ENCODE measurements at regions not wholly inside any gene's neighbourhood (a gene's known extent, or its start where the extent isn't known, plus 50 kb on each side); places are given as distances from the start of the nearest gene placed in this dataset.
"Not testable (repeated sequence)": the region's sequence is repeated elsewhere in the genome, so short reads cannot be mapped to it uniquely, and the experiment has no call there.

DNA sequence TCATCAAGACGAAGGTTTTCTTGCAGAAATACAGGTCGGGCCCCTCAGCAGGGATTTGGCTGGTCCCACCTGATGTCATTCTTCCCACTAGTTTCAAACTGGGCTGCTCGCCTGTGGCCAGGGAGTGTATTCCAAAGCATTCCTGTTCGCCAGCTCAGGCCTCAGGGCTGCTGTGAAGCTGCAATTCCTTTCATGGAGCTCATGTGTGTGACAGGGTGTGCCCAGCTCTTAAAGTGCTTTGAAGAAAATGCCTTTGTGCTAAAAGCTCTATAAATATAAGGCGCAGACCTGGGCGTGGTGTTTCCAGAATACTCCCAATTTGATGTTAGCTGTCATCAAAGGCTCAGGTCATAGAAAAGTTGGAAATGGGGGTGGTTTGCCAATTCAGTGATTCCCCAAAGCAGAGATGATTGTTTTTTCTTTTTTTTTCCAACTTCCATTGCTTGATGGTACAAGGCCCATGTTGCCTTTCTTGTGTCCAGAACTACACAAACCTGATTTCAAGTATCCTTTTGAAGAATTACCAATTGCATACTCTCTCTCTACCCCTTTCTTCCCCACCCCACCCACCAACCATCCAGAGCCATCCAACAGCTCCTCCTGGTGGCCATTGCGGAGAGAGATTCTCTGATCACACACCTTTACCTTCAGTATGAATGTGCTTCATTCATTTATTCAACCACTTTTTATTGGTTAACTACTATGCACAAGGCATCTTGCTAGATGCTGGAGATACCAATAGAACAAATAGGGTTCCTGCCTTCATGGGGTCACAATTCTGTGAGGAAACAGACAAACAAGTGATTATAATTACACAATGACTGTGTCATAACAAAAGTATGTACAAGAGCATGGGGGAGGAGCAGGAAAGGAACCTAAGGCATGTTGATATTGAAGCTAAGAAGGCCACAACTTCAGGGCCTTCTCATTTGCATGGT lies 297.3 kb upstream of the LYZL1 start:
- peak; percentile 71 for DNase-seq (ENCODE audit: low read depth)

DNA sequence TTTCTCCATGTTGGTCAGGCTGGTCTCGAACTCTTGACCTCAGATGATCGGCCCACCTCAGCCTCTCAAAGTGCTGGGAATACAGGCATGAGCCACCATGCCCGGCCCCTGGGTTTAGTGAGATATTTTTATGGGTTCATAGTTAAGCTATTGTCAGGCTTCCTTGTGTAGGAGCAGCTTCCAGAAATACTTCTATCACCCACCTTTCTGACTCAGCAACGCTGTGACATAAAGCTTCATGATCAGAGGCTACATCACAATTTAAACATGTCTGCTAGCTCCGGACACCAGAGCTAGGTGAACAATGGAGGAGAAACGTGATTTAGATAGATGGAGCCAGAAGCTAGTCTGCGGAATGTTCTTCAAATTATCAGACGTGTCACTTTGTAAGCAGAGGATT lies 295.8 kb upstream of the LYZL1 start:
- no peak for DNase-seq (ENCODE audit: low read depth)

DNA sequence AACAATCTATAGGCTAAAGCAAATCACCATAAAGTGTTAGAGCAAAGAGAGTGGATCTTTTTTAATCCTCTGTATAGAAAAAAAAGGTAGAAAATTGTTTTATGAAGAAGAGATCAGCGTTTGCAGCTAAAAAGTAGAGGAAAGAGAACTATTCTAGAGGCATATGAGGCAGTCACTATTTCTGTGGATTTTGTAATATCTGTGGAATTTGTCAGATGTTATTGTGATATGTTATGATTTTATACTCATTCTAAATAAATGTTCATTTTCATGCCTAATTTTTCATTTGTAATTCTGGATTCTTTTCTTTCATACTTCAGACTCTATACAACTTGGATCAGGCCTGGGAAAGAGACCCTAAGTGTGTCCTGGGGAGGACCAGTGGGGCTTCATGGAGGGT lies 295.0 kb upstream of the LYZL1 start:
- no peak for DNase-seq (ENCODE audit: low read depth)

DNA sequence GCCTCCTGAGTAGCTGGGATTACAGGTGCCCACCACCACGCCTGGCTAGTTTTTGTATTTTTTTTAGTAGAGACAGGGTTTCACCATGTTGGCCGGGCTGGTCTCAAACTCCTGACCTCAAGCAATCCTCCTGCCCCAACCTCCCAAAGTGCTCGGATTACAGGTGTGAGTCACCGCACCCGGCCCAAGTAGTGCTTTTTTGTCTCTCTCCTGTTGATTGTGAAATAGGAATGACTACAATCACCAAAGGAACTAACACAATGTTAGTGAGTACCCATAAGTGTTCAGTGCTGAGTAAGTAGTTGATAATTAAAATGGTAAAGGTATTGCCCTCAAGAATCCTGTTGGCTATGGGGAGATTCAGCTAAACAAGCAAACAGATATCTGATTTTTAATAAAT lies 294.1 kb upstream of the LYZL1 start:
- peak; percentile 65 for DNase-seq (ENCODE audit: low read depth)

DNA sequence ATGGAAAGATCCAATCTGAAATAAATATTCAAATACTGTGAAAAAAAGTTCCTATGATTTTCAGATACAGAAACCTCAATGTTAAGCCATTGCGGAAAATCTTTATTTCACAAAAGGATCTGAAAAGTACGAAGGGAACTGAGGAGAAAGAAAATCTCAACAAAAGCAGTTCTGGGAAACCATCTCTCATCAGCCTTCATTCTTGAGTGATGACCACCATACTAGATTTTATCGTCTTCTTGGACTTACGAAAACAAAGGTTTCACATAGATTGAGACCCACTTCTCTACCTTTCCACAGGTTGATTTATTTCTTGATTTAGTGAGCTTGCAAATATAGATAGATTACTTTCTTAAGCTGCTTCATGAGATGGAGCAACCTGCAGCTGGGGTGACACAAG lies 293.4 kb upstream of the LYZL1 start:
- no peak for DNase-seq (ENCODE audit: low read depth)

DNA sequence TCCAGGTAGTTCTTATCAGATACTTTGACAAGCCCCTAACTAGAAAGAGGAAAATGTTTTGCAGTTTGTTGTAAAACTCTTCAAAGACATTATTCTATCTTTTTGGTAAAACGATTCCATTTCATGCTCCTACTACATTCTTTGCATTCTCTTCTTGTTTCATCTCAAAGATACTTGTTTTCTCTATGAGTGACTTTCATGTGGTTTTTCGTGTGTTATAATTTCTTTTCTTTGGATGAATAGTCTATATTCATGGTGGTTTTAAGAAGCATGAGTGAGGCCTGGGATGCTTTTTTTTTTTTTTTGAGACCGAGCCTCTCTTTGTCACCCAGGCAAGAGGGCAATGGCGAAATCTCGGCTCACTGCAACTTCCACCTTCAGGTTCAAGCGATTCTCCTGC lies 292.5 kb upstream of the LYZL1 start:
- DNase-seq (ENCODE audit: low read depth), result no peak

DNA sequence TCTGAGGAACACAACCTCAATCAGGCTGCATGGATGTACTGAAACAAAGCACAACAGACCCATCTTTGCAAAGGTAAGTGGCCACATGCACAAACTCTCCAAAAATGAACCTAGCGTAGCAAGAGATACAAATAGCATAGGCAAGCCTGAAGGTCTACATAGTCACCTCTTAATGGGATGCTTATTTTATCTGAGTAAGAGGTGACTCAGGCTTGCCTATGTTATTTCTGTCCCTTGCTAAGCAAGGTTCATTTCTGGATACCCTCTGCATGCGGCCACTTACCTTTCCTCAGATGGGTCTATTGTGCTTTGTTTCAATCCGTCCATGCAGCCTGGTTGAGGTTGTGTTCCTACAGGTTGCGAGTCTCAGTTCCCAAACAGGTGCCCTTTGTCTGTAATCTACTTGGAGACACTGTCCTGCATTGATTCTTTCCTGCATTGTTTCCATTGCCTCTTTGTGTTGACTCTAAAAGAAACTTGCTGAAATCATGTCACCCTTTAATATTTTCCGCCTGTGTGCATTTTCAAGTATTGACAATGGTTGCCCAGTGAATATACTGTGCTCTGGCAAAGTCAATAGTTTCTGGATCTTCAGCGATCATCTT lies 291.8 kb upstream of the LYZL1 start:
- no peak for DNase-seq (ENCODE audit: low read depth)

DNA sequence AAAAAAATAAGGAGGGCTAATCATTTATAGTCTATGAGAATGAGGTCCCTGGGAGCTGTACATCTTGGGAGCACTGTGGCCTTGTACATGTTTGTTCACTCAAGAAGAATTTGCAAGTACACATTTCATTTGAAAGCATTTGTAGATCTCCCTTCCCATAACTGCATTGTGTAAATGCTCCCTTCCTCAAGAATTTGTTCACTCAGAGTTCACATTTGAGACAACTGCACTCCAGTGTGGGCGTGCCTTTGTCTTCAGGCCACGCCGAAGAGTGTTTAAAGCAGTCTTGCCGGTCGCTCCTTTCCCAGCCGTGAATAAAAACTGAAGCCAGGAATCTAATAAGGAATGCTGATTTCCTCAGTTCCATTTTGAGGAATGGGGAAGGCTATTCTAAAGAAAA lies 291.1 kb upstream of the LYZL1 start:
- DNase-seq (ENCODE audit: low read depth), result peak; percentile 74

DNA sequence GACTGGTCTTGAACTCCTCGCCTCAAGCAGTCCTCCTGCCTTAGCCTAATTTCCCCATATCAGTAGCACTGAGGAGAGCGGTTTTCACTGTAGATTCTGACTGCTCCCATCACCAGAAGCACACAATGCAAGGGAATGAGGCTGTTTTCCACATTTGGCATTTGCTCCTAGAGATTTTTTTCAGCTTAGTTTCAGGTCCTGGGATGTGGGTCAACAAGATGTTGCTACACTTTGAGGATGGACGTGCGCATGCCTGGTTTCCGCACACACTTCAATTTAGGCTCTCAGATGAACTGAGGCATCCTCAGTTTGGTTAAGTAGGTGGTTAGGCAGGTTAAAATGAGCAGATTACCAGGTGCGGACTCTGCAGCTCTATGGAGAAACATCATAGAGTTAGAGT lies 287.1 kb upstream of the LYZL1 start:
- no peak for DNase-seq (ENCODE audit: low read depth)

DNA sequence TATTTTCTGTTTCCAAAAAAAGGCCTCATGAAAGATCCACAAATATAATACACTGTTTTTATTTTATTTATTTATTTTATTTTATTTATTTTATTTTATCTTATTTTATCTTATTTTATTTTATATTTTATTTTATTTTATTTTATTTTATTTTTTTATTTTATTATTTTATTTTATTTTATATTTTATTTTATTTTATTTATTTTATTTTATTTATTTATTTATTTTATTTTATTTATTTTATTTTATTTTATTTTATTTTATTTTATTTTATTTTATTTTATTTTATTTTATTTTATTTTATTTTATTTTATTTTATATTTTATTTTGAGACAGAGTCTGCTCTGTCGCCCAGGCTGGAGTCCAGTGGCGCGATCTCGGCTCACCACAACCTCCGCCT lies 285.9 kb upstream of the LYZL1 start:
- not testable (repeated sequence) for DNase-seq (ENCODE audit: low read depth)

DNA sequence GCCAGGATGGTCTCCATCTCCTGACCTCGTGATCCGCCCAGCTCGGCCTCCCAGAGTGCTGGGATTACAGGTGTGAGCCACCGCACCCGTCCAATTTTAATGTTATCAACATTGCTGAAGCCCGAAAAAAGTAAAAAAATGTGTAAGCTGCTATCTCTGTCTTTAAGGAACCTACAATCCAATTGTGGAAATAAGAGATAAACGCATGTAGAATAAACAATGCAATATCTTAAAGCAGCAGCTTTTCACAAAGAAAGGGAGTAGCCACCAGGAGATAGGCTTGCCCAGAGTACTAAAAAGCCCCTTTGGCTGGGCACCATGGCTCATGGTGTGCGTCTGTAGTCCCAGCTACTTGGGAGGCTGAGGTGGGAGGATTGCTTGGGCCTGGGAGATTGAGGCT lies 282.9 kb upstream of the LYZL1 start:
- no peak for DNase-seq (ENCODE audit: low read depth)

DNA sequence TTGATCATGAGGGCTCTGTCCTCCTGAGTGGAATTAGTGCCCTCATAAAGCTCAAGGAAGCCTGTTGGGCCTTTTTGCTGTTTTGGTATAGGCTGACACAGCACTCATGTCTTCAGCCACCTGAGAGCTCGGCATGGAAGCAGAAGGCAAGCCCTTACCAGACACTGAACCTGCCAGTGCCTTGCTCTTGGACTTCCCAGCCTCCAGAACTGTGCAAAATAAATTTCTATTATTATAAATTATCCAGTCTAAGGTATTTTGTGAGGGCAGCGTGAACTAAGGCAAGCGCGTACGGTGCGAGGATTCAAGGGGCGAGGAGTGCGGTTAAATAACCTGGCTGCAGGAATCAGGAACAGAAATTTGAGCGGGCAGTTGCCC lies 281.5 kb upstream of the LYZL1 start:
- no peak for DNase-seq (ENCODE audit: low read depth)

DNA sequence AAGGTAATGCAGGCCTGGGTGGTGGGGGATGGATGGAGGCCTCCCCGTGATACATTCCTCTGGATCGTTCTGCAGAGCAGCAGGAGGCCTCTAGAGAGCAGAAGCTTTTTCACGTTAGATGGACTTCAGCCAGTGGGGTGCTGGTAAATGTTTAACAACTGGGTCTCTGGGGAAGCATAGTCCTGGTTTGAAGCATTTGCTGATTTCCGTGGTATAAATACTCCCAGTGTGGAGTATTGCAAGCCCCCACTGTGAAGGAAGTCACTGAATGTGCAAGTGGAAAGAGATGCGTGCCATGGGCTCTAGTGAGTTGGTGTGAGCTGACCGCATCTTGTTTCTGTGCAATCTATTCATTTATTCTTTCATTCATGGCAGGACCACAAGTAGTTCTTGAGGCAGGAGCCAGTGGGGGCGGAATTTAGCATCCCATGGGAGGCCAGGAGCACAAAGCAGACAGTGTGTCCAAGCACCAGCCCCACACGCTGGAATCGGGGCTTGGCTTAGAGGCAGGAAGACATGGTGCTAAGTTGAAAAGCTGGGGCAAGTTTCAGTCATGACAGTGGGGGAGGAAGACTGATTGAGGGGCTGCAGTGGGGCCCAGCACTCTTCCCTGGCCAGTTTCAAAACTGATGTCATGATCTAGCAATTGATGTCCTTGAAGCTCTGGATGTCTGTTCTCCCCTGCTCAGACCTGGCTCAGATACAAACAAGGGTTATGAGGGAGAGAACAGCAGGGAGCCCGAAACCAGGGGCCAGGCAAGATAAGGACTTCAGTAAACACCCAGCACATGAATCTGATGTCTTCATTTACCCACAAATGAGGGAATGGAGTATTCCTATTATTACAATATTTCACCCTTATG lies 280.9 kb upstream of the LYZL1 start:
- no peak for DNase-seq (ENCODE audit: low read depth)

DNA sequence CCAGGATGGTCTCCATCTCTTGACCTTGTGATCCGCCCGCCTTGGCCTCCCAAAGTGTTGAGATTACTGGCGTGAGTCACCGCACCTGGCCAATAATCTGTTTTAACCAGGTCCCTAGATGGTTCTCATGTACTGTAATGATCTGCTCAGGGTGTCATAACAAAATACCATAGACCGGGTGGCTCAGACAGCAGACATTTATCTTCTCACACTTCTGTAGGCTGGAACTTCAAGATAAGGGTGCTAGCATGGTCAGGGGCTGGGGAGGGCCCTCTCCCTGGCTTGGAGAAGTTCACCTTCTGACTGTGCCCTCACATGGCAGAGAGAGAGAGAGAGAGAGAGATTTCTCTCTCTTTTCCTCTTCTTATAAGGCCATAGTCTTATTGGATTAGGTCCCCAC lies 279.4 kb upstream of the LYZL1 start:
- no peak for DNase-seq (ENCODE audit: low read depth)

DNA sequence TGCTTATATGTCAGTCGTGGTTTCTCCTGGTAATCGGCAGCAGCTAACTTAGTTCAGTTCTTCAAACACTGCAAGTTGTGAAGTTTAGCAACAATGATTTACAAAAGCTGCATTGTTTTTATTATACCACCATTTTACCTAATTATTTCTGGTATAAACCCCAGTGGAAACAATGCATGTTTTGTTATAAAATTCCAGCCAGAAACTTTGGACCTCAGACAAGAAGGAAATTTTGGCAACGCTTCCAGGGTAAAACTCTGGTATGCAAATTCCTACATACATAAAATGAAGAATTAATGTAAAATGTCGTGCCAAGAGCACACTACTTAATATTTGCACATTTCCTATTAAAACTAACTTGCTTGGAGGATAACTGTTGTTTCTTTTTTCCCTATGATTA lies 277.4 kb upstream of the LYZL1 start:
- DNase-seq (ENCODE audit: low read depth), result no peak

DNA sequence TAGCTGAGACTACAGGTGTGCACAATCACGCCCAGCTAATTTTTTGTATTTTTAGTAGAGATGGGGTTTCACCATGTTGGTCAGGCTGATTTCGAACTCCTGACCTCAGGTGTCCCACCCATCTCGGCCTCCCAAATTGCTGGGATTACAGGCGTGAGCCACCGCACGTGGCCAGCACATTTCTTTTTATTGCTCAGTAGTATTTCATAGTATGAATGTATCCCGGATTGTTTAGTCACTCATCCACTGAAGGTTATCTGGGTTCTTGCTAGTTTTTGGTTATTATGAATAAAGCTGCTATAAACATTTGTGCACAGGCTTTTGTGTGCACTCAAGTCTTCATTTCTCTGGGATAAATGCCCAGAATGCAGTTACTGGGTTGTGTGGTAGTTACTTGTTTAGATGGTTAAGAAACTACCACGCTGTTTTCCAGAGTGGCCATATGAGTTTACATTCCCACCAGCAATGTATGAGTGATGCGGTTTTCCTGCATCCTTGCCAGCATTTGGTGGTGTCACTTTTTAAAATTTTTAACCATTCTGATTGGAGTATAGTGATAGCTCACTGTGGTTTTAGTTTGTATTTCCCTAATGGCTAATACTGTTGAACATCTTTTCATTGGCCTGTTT lies 275.8 kb upstream of the LYZL1 start:
- no peak for DNase-seq (ENCODE audit: low read depth)

DNA sequence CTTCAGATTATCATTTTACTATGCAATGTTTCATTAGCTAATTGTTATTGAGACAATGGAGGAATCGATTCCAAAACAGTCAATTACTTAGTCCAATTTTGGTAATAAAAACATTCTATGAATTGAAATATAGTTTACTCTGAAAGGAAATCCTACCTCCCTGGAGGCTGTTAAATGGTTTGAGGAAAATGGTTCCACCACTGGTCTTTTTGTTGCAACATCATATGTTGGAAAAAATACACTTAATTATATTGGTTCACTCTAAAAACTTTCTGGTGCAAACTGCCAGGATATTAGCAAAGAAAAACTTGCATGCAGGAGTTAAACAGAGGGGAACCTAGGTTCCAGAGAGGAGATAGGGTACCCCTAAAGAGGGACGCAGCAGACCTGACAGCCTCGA lies 267.3 kb upstream of the LYZL1 start:
- DNase-seq (ENCODE audit: low read depth), result no peak

DNA sequence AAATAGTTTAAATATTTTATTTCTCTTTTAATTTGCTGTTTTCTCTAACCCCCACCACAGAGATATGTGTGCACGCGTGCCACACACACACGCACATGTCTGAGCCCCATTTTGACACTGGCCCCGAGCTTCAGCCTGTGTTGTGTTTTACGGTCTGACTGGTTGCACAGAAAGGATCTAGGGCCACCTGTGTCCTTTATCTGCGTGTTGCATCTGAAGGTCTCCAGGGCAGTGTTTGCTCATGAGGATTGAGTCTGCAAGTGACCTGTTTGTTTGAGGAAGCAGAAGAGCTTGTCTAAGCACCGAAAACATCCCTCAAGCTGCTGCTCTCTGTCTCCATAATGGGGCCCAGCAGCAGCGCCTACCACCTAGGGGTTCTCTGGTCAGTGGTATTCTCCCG lies 266.4 kb upstream of the LYZL1 start:
- DNase-seq (ENCODE audit: low read depth), result no peak

DNA sequence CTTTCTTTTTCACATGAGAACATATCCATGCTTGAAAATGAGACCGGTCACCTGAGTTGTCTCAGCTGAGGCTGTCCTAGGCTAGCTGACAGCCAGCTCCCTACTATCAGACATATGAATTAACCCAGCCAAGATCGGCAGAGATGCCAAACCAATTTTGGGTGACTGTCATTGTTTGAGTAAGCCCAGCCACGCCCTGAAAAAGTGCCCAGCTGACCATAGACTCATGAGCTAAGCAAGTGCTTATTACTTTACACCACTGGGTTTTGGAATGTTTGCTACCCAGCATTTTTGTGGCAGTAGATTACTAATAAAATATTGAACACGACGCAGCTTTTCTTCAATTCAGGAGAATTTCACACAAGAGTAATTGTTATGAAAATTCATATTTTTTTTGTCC lies 265.2 kb upstream of the LYZL1 start:
- peak; percentile 39 for DNase-seq (ENCODE audit: low read depth)

DNA sequence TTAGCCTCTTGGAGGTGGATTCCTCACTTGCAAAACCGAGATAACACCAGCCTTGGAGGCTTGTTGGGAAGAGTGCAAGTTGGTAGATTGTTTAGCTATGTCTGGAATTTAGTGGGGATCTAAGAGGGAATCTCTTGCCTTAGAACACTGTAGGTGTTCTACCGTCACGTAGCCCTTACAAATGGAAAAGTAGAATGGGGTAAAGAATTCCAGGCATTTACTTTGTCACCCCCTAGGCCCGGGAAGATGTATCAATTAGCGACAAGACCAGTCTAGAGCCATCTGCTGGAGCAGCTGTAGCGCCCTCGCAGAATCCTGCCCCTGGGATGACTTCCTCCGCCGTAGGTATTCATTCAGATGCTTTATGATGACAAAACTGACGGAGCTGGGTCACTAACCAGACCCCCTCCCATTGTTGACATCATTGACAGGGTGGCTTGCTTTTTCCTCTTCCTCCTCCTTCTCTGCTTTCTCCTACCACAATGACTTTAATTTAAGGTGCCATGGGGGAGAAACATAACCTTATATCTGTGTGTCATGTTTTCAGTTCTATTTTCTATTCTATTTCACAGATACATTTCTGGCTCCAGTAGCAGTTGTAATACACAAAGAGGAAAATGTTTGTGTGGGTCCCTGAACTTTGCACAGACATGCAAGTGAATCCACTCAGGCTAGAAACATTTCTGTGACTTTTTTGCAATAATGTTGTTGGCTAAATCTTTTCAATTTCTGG lies 262.6 kb upstream of the LYZL1 start:
- DNase-seq (ENCODE audit: low read depth), result no peak

DNA sequence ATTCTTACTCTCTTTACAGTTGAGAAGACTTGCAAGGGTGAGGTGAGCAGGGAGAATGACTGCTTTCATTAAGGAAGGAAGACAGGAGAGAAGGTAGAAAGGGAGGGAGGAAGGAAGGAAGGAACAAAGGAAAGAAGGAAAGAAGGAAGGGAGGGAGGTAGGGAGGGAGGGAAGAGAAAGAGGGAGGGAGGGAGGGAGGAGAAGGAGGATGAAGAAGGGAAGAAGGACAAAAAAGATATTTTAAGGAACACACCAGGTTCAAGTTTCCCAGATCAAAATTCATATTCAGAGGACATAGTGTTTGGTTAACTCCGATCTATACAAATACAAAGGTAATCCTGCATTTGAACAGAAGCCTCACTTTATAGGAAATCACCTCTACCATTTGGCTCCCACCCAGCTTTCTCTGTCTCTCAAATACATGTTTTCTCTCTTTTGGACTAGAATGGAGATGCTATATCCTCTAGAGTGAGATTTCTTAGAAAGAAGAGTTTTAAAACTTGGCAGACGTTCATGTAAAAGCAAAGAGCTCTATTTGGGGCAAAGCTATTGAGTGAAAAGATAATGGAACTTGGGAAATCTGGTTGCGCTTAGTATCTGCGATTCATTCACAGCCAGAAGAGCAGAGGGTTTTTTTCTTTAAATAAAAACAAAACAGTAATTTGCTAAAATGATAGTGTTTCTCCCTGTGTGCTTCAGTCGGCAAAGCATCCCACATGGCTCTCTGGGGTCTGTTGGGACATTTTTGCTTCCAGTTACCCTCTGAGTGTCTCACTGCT lies 261.9 kb upstream of the LYZL1 start:
- no peak for DNase-seq (ENCODE audit: low read depth)

Data from iris pigment epithelial cell (primary cell).